Psoas muscle (tissue), 7 donors: ENCODE measurements at regions not wholly inside any gene's neighbourhood (a gene's known extent, or its start where the extent isn't known, plus 50 kb on each side); places are given as distances from the start of the nearest gene placed in this dataset.

Experiments used
- ATAC-seq, 4 donors: fragments of 200-7000 bp; cut with Tn5 transposase; one replicate each; pipeline ENCODE4 v1.9.1; 2020; ENCODE audit warnings: moderate library complexity in 3 of 4, mild to moderate bottlenecking in 2 of 4
- DNase-seq, 2 donors: peaks; one replicate each; pipeline ENCODE4 v3.0.0-alpha.2; 2020
- H3K27ac ChIP-seq: fragments of 200-600 bp; one replicate; pipeline ENCODE4 v1.8.0; 2022
- H3K27me3 ChIP-seq, 3 donors: fragments of 200-600 bp in 1 of 3; one replicate each; pipeline versions ENCODE4 v1.6.1 to v1.8.0; 2013 to 2022; ENCODE audit warnings: low read length in 2 of 3, mild to moderate bottlenecking in 2 of 3, moderate library complexity in 1 of 3; ENCODE audit not compliant: insufficient read depth in 3 of 3
- H3K36me3 ChIP-seq, 2 donors: fragments of 200-600 bp in 1 of 2; one replicate each; pipeline versions ENCODE4 v1.6.1 to v1.8.0; 2013 to 2022; ENCODE audit warnings: low read depth in 1 of 2, mild to moderate bottlenecking in 1 of 2, moderate library complexity in 1 of 2; ENCODE audit not compliant: insufficient read depth in 1 of 2
- H3K4me1 ChIP-seq: fragments of 200-600 bp; one replicate; pipeline ENCODE4 v1.8.0; 2022
- H3K4me3 ChIP-seq: fragments of 200-600 bp; one replicate; pipeline ENCODE4 v1.8.0; 2022; ENCODE audit warnings: mild to moderate bottlenecking
- H3K9me3 ChIP-seq: fragments of 200-600 bp; one replicate; pipeline ENCODE4 v1.8.0; 2022
- CTCF ChIP-seq: fragments of 200-600 bp; IDR thresholded peaks from one replicate; pipeline ENCODE4 v1.8.0; 2022; ENCODE audit warnings: antibody characterized with exemption
- WGBS, 3 donors: extraction: QIAGEN DNeasy Blood & Tissue Kit; methylation state at CpG; one replicate each; pipeline versions ENCODE4 v1.1.6 to v1.1.7; 2013; 5-methylcytosine and 5-hydroxymethylcytosine counted together
- intact Hi-C, 2 donors: fragments of 100-400 bp; cut with DNase I; formaldehyde crosslinking; loops; one replicate each; pipeline versions ENCODE4 v1.11.0 to v1.14.2; 2022
- donor health status: healthy with polysubstance abuse.
- donor health status: DM: no; HTN: no; CAD: no; lungs with moderate emphysema.
- donor health status: Bipolar disorder and iron deficiency.
- donor health status: healthy.
- donor health status: DM: yes; HTN: yes; CAD: no.
- donor health status: DM: no; HTN: no; CAD: no.
- donor health status: DM: yes; HTN: yes; CAD: no.

- WGBS, 3 donors = 79 to 85% (median 82%) methylated on average over 7 of the region's 7 CpGs
- no peak overlapping the region for H3K4me3 ChIP-seq
- no peak overlapping the region for H3K27ac ChIP-seq
- H3K4me1 ChIP-seq = no peaks in the 10 kb centered on the region
- DNase-seq (no peak), ATAC-seq (no peak)
- H3K9me3 ChIP-seq = no peaks in the 10 kb centered on the region
- intact Hi-C loops = no loop called here
- H3K27me3 ChIP-seq = peaks cover 0 to 3% (median 0%) of the 10 kb centered on the region in 3 donors
- TF ChIP-seq CTCF = no peak
- no peaks in the 10 kb centered on the region for H3K36me3 ChIP-seq
Observed at GRCh38 chr7:25911738-25912607, 240.0 kb upstream of the NFE2L3 start.

- Histone ChIP-seq H3K27me3 (peaks cover 0 to 3% (median 0%) of the 10 kb centered on the region in 3 donors), H3K27ac (no peak overlapping the region), H3K4me1 (no peaks in the 10 kb centered on the region), H3K4me3 (no peak overlapping the region), H3K36me3 (no peaks in the 10 kb centered on the region), H3K9me3 (no peaks in the 10 kb centered on the region)
- 42 to 44% (median 42%) methylated on average over 6 of the region's 6 CpGs for WGBS, 3 donors
- ATAC-seq = no peak
- intact Hi-C loops = no loop called here
- TF ChIP-seq CTCF = no peak
- no peak for DNase-seq
Observed at GRCh38 chr7:25913598-25914224, 238.3 kb upstream of the NFE2L3 start.

- no peak for TF ChIP-seq CTCF
- WGBS, 3 donors = 97 to 100% (median 100%) methylated on average over 1 of the region's 1 CpG
- intact Hi-C loops = no loop called here
Observed at GRCh38 chr7:25918731-25919130, 233.3 kb upstream of the NFE2L3 start.

GRCh38 chr7:25922296-25922695 lies 229.7 kb upstream of the NFE2L3 start:
- Histone ChIP-seq H3K36me3 (no peaks in the 10 kb centered on the region), H3K27ac (no peak overlapping the region), H3K4me1 (no peaks in the 10 kb centered on the region), H3K27me3 (no peaks in the 10 kb centered on the region), H3K4me3 (no peak overlapping the region), H3K9me3 (no peaks in the 10 kb centered on the region)
- no peak for TF ChIP-seq CTCF
- intact Hi-C loops = no loop called here
- WGBS, 3 donors = 44 to 48% (median 46%) methylated on average over 3 of the region's 3 CpGs
- DNase-seq (no peak), ATAC-seq (no peak)

More at GRCh38 chr7:25918731-25919130, 233.3 kb upstream of the NFE2L3 start:
- no peak for ATAC-seq
- Histone ChIP-seq H3K4me1 (no peaks in the 10 kb centered on the region), H3K27me3 (peaks cover 0 to 3% (median 0%) of the 10 kb centered on the region in 3 donors), H3K9me3 (no peaks in the 10 kb centered on the region), H3K36me3 (no peaks in the 10 kb centered on the region), H3K4me3 (no peak overlapping the region), H3K27ac (no peak overlapping the region)
- DNase-seq = no peak
